ENCODE measurements at regions not wholly inside any gene's neighbourhood (a gene's known extent, or its start where the extent isn't known, plus 50 kb on each side); places are given as distances from the start of the nearest gene placed in this dataset.

- Histone ChIP-seq H3K36me3 (ENCODE audit: control insufficient read depth, insufficient read depth, low read length) (no peaks in the 10 kb centered on the region), H3K27ac (ENCODE audit: low read length) (no peak overlapping the region), H3K4me1 (ENCODE audit: control insufficient read depth, insufficient read depth, low read length) (no peaks in the 10 kb centered on the region), H3K4me3 (ENCODE audit: low read depth in 2 of 2, low read length in 2 of 2) (no peak overlapping the region), H3K9me3 (ENCODE audit: control insufficient read depth, insufficient read depth, low read depth, low read length) (0 out of 2 replicates have a peak, but pooled peaks cover 3% of the 10 kb centered on the region), H3K27me3 (ENCODE audit: control insufficient read depth, insufficient read depth, low read length) (no peaks in the 10 kb centered on the region)
- DNase-seq (ENCODE audit: low read depth, low spot score) (no peak), ATAC-seq (no peak)
- in situ Hi-C loops (cut with HindIII; ENCODE audit: low pct_unique_long_range_greater_than_20kb, low sequenced_read_pairs) (no loop called here), intact Hi-C loops (cut with micrococcal nuclease; ENCODE audit: unreplicated experiment) (no loop called here)
- TF ChIP-seq CTCF (IDR thresholded peaks at IDR 0.05) (no peak), SIN3A (IDR thresholded peaks at IDR 0.05; ENCODE audit: borderline replicate concordance, insufficient read depth, low read depth, low read length) (no peak), REST (IDR thresholded peaks at IDR 0.05; ENCODE audit: insufficient read depth in 1 of 2, low read depth in 2 of 2, low read length in 1 of 2) (no peak), POLR2AphosphoS5 (IDR thresholded peaks at IDR 0.05; ENCODE audit: low read depth, low read length) (no peak), TCF7L2 (IDR thresholded peaks at IDR 0.05; ENCODE audit: low read depth, low read length) (no peak)
- BruUV-seq (replicated peaks): no TSS peak
- ChIA-PET POLR2A (no interaction called here), CTCF (no interaction called here)
Observed at GRCh38 chr7:98700533-98700932, 83.4 kb downstream of the NPTX2 start.

GRCh38 chr7:98701372-98701771, 84.3 kb downstream of the NPTX2 start:
- TF ChIP-seq POLR2AphosphoS5 (IDR thresholded peaks at IDR 0.05; ENCODE audit: low read depth, low read length) (no peak), CTCF (IDR thresholded peaks at IDR 0.05) (no peak), SIN3A (IDR thresholded peaks at IDR 0.05; ENCODE audit: borderline replicate concordance, insufficient read depth, low read depth, low read length) (no peak), REST (IDR thresholded peaks at IDR 0.05; ENCODE audit: insufficient read depth in 1 of 2, low read depth in 2 of 2, low read length in 1 of 2) (no peak), TCF7L2 (IDR thresholded peaks at IDR 0.05; ENCODE audit: low read depth, low read length) (no peak)
- no TSS peak for BruUV-seq (replicated peaks)
- intact Hi-C loops (cut with micrococcal nuclease; ENCODE audit: unreplicated experiment) (no loop called here), in situ Hi-C loops (cut with HindIII; ENCODE audit: low pct_unique_long_range_greater_than_20kb, low sequenced_read_pairs) (no loop called here)
- ChIA-PET CTCF (interaction anchor here (0.7 kb wide), 1 partner anchor 329 kb away, joined by 9 read pairs; no protein-coding TSS in a partner anchor), POLR2A (no interaction called here)
- no peaks in the 10 kb centered on the region for H3K4me1 ChIP-seq (ENCODE audit: control insufficient read depth, insufficient read depth, low read length)
- no peaks in the 10 kb centered on the region for H3K27me3 ChIP-seq (ENCODE audit: control insufficient read depth, insufficient read depth, low read length)
- H3K27ac ChIP-seq (ENCODE audit: low read length): no peak overlapping the region
- no peak for DNase-seq (ENCODE audit: low read depth, low spot score)
- 0 out of 2 replicates have a peak, but pooled peaks cover 3% of the 10 kb centered on the region for H3K9me3 ChIP-seq (ENCODE audit: control insufficient read depth, insufficient read depth, low read depth, low read length)
- H3K36me3 ChIP-seq (ENCODE audit: control insufficient read depth, insufficient read depth, low read length): no peaks in the 10 kb centered on the region
- no peak overlapping the region for H3K4me3 ChIP-seq (ENCODE audit: low read depth in 2 of 2, low read length in 2 of 2)
- ATAC-seq: no peak
